HG03095 (cell line): ENCODE measurements at regions not wholly inside any gene's neighbourhood (a gene's known extent, or its start where the extent isn't known, plus 50 kb on each side); places are given as distances from the start of the nearest gene placed in this dataset.

Experiments used
- ATAC-seq: cut with Tn5 transposase; IDR thresholded peaks from one replicate; pipeline ENCODE4 v1.9.1; 2021; ENCODE audit warnings: moderate library complexity; ENCODE audit not compliant: unreplicated experiment

DNA sequence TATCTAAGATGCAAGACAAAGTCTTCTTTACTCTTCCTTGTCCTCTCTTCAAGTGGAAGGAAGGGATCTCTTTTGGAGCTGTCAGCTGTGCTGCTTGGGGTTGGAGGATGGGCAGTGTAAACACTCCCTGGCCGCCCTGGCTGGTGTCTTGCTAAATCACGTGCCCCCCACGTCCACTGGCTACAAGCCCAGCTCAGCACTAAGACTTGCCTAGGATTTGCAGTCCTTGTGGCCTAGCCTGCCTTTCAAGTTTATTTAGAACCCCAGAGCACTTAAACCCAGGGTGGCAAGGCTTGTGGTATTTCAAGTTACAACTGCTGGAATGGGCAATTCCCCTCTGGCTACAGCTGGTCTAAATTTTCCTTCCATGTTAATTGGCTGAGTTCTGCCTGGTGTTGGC lies 272.4 kb upstream of the MYO3A start:
- ATAC-seq = no peak

DNA sequence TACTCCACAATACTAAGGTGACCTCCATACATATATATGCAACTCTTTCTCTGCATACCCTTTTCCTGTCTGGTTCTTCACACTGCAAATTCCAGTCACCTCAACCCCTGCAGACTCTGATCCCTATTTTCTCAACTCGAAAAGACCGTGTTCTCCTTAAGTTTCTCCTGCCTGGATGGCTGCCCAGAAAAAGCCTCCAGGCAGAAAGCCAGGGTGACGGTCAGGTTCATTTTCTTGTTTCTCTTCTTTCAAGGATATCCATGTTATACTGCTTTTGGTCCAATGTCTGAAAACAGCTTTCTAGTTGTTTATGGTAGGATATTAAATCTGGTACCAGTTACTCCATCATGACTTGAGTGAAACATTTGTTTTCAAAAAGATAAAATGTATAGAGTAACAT lies 267.8 kb upstream of the MYO3A start:
- no peak for ATAC-seq

- ATAC-seq = no peak
These were observed 258.8 kb upstream of the MYO3A start for GRCh38 chr10:25675204-25675603.

- no peak for ATAC-seq
These were observed 258.4 kb upstream of the MYO3A start for GRCh38 chr10:25675615-25676014.

- ATAC-seq = no peak
These were observed 255.8 kb upstream of the MYO3A start for GRCh38 chr10:25678220-25678619.

DNA sequence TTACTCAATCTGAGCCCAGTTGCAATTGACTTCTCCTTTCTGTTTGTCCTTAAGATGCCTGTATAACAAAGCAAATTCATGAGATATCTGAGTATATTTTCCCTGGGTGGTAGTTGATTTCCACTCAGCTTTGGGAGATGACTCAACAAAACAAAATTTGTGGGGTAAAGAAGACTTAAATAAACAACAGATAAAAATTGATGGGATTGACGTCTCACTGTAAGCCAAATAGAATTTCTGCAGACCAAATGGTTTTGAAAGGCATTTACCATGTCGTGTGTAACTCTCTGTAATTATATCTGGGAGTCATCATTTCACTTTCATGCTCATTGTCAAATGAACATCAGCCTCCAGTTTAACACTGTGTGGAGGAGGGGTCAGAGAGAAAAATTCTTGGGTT lies 255.4 kb upstream of the MYO3A start:
- no peak for ATAC-seq

DNA sequence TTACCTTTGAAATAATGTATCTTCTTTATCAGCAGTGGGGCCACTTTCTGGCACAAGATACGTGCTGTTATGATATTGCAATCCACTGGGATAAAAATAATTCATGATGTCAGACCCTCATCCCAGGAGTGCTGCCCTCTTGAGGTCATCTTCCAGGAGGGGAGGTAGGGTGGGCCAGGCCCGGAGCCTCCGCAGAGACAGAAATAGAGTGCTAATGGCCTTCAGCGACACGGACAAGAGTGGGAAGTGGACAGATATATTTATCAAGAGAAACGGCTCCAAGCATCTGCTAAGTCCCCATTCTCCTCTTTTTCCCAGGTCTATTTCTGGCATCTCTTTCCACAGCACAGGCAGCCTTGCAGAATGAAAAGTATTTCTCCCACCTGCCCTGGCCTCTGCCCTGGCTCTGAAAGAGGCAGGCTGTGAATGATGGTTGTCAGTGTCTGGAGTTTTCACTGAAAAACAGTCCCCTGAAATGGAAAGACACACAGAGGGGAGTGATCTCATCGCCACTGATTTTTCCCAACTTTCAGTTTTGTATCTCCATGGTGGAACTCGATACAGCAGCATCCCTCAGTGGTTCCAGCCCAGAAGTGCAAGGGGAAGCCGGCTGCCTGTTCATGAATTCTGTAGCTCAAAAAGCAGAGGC lies 251.7 kb upstream of the MYO3A start:
- no peak for ATAC-seq

- ATAC-seq = no peak
These were observed 250.7 kb upstream of the MYO3A start for GRCh38 chr10:25683344-25683743.

- no peak for ATAC-seq
These were observed 246.5 kb upstream of the MYO3A start for GRCh38 chr10:25687521-25687920.

DNA sequence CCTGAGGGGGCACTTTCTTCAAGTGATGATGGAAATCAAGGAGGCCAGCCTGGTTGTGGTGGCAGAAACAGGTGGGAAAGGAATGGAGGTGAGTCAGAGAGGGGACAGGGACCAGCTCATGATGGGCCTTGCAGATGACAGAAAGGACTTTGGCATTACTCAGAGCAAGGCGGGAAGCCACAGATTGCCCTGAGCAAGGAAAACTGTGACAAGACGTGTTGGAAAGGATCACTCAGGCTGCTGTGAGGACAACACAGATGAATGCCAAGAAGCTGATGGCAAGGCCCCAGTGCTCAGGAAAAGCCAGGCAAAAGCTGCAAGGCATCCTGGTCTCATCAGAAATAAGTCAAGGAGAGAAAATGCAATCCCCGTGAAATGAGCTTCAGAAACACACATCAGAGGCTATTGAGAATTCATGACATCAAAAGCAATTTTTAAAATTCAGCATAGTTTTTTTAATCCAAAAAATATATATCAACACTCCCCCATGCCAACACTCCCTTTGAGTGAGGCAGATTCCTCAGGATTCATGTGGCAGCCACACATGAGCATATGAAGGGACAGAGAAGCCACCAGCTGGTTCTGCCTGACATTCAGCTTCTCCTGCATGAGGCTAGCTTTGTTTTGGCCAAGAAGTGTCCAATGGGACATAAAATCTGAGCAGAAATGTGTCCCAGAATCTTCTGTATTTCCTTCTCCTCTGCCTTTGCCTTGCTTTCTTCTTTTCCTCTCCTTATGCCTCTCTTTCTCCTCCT lies 244.5 kb upstream of the MYO3A start:
- no peak for ATAC-seq

DNA sequence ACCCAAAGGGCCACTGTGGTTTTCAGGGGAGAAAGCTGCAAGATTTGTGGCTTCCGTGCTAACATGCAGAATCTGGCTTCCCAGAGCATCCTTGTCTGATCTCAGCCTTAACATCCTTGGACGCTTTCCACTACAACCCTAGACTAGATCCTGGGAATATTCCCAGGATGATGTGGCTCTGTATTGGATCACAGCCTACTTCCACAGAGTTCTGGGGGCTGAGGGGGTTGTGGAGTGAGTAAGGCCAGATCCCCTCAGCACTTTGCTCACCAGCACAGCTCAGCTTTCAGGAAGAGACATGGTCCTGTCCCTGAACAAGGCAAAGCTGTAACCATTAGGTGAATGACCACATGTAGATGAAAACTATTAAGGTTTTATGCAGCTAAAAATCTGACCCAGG lies 241.3 kb upstream of the MYO3A start:
- no peak for ATAC-seq

GRCh38 chr10:25694206-25694933 lies 239.7 kb upstream of the MYO3A start:
- no peak for ATAC-seq

DNA sequence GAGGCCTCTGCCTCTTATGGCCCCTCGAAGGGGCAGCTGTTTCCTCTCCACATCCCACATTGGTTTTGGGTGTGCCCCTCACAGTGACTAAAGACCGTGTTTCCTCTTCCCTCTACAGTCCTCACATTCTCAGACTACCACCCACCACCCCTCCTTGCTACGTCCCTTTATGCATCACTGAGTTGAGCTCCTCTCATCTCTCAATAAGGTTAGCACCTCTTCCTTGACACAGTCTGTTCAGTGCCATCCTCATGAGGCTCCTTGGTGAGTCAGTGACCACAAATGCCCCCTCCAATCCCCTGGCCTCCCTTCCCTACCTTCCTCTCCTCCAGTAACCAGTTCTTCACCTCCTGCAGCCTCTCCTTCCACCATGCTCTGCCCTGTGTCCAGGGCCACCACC lies 239.1 kb upstream of the MYO3A start:
- no peak for ATAC-seq

DNA sequence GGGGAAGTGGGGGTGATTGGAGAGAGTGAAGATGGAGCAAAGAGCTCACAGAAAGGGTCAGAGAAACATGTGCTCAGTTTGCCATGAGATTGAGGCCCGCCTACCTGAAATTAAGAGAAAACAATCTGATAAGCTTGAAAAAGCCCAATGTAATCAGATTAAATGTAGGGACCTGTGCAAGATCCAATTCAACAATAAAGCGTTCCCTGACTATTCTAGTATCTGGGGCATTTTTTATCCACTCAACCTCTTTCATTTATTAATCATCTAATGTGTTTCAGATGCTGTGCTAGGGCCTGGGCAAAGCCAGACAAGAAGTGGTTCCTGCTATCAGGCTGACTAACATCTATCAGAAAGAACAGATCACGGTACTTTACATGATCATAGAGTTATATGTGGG lies 238.4 kb upstream of the MYO3A start:
- no peak for ATAC-seq

GRCh38 chr10:25696013-25696708 lies 237.9 kb upstream of the MYO3A start:
- no peak for ATAC-seq

DNA sequence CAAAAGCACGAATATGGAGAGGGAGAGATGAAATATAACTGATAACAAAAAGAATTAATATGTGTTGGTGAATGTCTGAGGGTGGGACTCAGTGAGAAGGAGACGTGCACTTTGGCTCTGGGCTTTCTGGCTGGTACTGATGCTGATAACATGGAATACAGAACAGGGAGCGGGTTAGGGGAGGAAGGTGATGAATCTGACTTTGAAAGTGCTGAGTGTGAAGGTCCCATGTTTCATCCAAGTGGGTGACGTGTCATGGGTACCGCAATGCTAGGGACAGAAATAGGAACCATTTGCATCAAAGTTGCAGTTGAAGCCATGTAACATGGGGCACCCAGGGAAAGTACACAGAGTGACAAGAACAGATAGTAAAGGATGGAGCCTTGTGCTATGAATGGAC lies 236.6 kb upstream of the MYO3A start:
- no peak for ATAC-seq

GRCh38 chr10:25698638-25699037 lies 235.4 kb upstream of the MYO3A start:
- no peak for ATAC-seq

DNA sequence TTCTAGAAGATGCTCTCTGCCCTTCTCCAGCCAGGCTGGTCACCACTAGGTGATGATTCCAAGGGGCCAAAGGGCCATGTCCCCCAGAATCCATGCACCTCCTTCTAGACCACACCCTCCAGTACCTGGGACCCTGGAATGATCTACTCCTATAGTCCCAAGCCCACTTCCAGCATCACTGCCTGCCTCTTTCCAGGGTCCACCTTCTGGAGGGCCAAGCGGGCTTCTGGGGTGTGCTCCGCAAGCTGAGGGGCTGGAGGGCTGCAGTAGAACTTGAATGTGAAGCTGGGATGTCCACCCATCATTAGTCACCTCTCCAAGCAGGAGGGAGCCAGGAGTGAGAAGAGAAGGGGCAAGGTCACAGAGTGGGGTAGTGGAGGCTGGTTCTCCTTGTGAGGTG lies 234.4 kb upstream of the MYO3A start:
- no peak for ATAC-seq

- no peak for ATAC-seq
These were observed 232.4 kb upstream of the MYO3A start for GRCh38 chr10:25701652-25702051.

GRCh38 chr10:25704622-25705021 lies 229.4 kb upstream of the MYO3A start:
- ATAC-seq = no peak

GRCh38 chr10:25707572-25707971 lies 226.5 kb upstream of the MYO3A start:
- no peak for ATAC-seq
